ENCODE measurements at regions not wholly inside any gene's neighbourhood (a gene's known extent, or its start where the extent isn't known, plus 50 kb on each side); places are given as distances from the start of the nearest gene placed in this dataset.

DNA sequence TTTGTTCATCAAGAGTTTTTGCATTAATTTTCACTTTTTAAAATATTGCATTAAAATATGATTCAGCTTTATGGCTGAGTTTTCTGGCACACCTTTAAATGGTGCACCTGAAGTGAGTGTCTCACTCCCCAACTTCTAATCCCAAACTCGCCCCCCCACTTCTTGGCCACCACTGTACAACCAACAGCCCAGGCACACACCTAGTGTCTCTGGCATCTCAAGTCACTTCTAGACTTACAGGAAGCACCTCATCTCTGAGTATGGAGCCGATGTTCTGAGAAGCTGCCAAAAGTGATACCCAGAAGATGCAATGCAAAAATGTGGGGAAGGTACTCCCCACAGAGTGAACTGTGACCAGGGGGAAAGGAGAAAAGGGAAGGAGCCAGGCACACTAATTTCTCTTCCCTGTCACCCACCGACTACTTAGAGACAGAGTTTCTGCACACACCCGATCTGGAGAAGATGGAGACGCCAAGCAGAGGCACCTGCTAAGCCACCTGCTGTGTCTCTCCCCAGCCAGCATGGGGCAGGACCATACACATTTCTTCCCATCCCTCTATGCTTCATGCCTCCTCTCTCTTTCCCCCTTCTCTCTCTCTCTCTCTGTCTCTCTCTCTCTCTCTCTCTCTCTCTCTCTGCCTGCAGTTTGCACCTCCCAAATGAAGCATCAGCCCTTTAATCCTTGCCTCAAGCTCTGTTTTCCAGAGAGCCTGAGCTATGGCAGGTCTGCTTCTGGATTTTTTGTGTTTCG, 155.3 kb upstream of the ZNF507 start:
- H3K4me3 ChIP-seq, result no peak overlapping the region
- no peak overlapping the region for H3K27ac ChIP-seq
- intact Hi-C loops (cut with DNase I), result no loop called here
- no peaks in the 10 kb centered on the region for H3K9me3 ChIP-seq
- WGBS, result 65% methylated on average over 6 of the region's 6 CpGs
- TF ChIP-seq CTCF (IDR thresholded peaks at IDR 0.05), result no peak
- no peak for TF ChIP-seq POLR2AphosphoS5 (IDR thresholded peaks at IDR 0.05)
- TF ChIP-seq POLR2A (IDR thresholded peaks at IDR 0.05), result no peak
- H3K36me3 ChIP-seq, result no peaks in the 10 kb centered on the region
- DNase-seq (ENCODE audit: low spot score), result no peak
- H3K4me1 ChIP-seq (replicated peaks), result no peaks in the 10 kb centered on the region
- no peaks in the 10 kb centered on the region for H3K27me3 ChIP-seq (replicated peaks; ENCODE audit: insufficient read depth)

DNA sequence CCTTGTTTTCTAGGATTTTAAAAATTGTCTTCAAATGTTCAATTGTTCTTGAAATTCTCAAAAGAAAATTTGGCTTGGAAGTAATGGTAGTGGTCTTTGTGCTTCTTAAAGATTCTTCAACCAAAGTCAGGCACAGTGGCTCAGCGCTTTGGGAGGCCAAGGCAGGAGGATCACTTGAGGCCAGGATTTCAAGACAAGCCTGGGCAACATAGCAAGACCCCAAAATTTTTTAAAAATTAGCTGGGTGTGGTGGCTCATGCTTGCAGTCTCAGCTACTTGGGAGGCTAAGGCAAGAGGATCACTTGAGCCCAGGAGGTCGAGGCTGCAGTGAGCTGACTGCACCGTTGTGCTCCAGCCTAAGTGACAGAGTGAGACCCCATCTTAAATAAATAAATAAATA, 153.5 kb upstream of the ZNF507 start:
- WGBS, result 95% methylated on average over 3 of the region's 3 CpGs
- TF ChIP-seq POLR2AphosphoS5 (IDR thresholded peaks at IDR 0.05) (no peak), POLR2A (IDR thresholded peaks at IDR 0.05) (no peak), CTCF (IDR thresholded peaks at IDR 0.05) (no peak)
- Histone ChIP-seq H3K36me3 (no peaks in the 10 kb centered on the region), H3K9me3 (no peaks in the 10 kb centered on the region), H3K27ac (no peak overlapping the region), H3K4me1 (replicated peaks) (no peaks in the 10 kb centered on the region), H3K4me3 (no peak overlapping the region), H3K27me3 (replicated peaks; ENCODE audit: insufficient read depth) (no peaks in the 10 kb centered on the region)
- intact Hi-C loops (cut with DNase I), result no loop called here
- no peak for DNase-seq (ENCODE audit: low spot score)

GRCh38 chr19:32195706-32196610, 149.5 kb upstream of the ZNF507 start:
- TF ChIP-seq CTCF (IDR thresholded peaks at IDR 0.05) (no peak), POLR2A (IDR thresholded peaks at IDR 0.05) (no peak), POLR2AphosphoS5 (IDR thresholded peaks at IDR 0.05) (no peak)
- H3K27ac ChIP-seq, result no peak overlapping the region
- no peaks in the 10 kb centered on the region for H3K4me1 ChIP-seq (replicated peaks)
- WGBS, result 87% methylated on average over 13 of the region's 13 CpGs
- intact Hi-C loops (cut with DNase I), result no loop called here
- H3K27me3 ChIP-seq (replicated peaks; ENCODE audit: insufficient read depth), result no peaks in the 10 kb centered on the region
- H3K36me3 ChIP-seq, result no peaks in the 10 kb centered on the region
- H3K4me3 ChIP-seq, result no peak overlapping the region
- no peak for DNase-seq (ENCODE audit: low spot score)
- H3K9me3 ChIP-seq, result no peaks in the 10 kb centered on the region

- DNase-seq (ENCODE audit: low spot score), result no peak
- no peaks in the 10 kb centered on the region for H3K36me3 ChIP-seq
- no peak overlapping the region for H3K4me3 ChIP-seq
- H3K4me1 ChIP-seq (replicated peaks), result no peaks in the 10 kb centered on the region
- no peaks in the 10 kb centered on the region for H3K27me3 ChIP-seq (replicated peaks; ENCODE audit: insufficient read depth)
- no peak for TF ChIP-seq POLR2AphosphoS5 (IDR thresholded peaks at IDR 0.05)
- no peak for TF ChIP-seq POLR2A (IDR thresholded peaks at IDR 0.05)
- TF ChIP-seq CTCF (IDR thresholded peaks at IDR 0.05), result no peak
- no peaks in the 10 kb centered on the region for H3K9me3 ChIP-seq
- intact Hi-C loops (cut with DNase I), result no loop called here
- no peak overlapping the region for H3K27ac ChIP-seq
- 94% methylated on average over 13 of the region's 13 CpGs for WGBS
These were observed 148.6 kb upstream of the ZNF507 start for GRCh38 chr19:32196690-32197420.
